IMR-90 (cell line): ENCODE measurements at regions not wholly inside any gene's neighbourhood (a gene's known extent, or its start where the extent isn't known, plus 50 kb on each side); places are given as distances from the start of the nearest gene placed in this dataset.
A peak's percentile ranks its signal among the peaks of the same experiment; 100 is the strongest.

Experiments
- ATAC-seq: fragments of 200-7000 bp; cut with Tn5 transposase; 2 replicates; pipeline ENCODE4 v1.9.1; 2020; ENCODE audit warnings: low read depth, mild to moderate bottlenecking, moderate library complexity
- BruUV-seq: library from RNA; stranded (reverse); fragments of 400-500 nt; replicated peaks from 2 replicates; lab custom pipeline; 2021; lab: Mats Ljungman, UMichigan
- CTCF ChIA-PET: fragments of 300-600 bp; formaldehyde crosslinking; extraction: SDS; loops from one replicate; lab custom pipeline; 2021; ENCODE audit warnings: antibody characterized with exemption; lab: Yijun Ruan, JAX
- POLR2A ChIA-PET: fragments of 300-600 bp; sonication (Branson Sonifier 250); formaldehyde crosslinking; loops from one replicate; lab custom pipeline; 2022; ENCODE audit warnings: antibody characterized with exemption; ENCODE audit not compliant: unreplicated experiment; lab: Charles Lee
- DNase-seq: peaks from one replicate; pipeline ENCODE4 v3.0.0; 2013
- H2AFZ ChIP-seq: replicated peaks from 2 replicates; pipeline ENCODE3; 2013; ENCODE audit warnings: low read length, mild to moderate bottlenecking; ENCODE audit not compliant: poor library complexity
- H2AK5ac ChIP-seq: 2 replicates; pipeline ENCODE4 v1.6.1; 2013; ENCODE audit warnings: low read depth, low read length, inconsistent platforms
- H2AK9ac ChIP-seq: replicated peaks from 2 replicates; pipeline ENCODE3; 2013; ENCODE audit warnings: mild to moderate bottlenecking, low read depth, low read length, moderate library complexity; ENCODE audit not compliant: poor library complexity
- H2BK120ac ChIP-seq: 2 replicates; pipeline ENCODE4 v1.6.1; 2013; ENCODE audit warnings: low read depth, low read length, inconsistent platforms
- H2BK15ac ChIP-seq: 3 replicates; pipeline ENCODE4 v1.6.1; 2013; ENCODE audit warnings: low read depth, low read length, inconsistent platforms
- H2BK20ac ChIP-seq: 2 replicates; pipeline ENCODE4 v1.6.1; 2013; ENCODE audit warnings: low read depth, mild to moderate bottlenecking, inconsistent platforms, low read length, moderate library complexity
- H2BK5ac ChIP-seq: 2 replicates; pipeline ENCODE4 v1.6.1; 2013; ENCODE audit warnings: mild to moderate bottlenecking, low read depth, low read length, inconsistent platforms; ENCODE audit not compliant: poor library complexity, severe bottlenecking
- H3K14ac ChIP-seq: replicated peaks from 2 replicates; pipeline ENCODE4 v1.6.1; 2013; ENCODE audit warnings: low read depth, low read length, inconsistent platforms
- H3K18ac ChIP-seq: 2 replicates; pipeline ENCODE4 v1.6.1; 2013; ENCODE audit warnings: low read depth, low read length, control low read depth
- H3K23ac ChIP-seq: 2 replicates; pipeline ENCODE4 v1.6.1; 2013; ENCODE audit warnings: low read depth, low read length, inconsistent platforms
- H3K27ac ChIP-seq: 2 replicates; pipeline ENCODE4 v1.5.1; 2013; ENCODE audit warnings: mild to moderate bottlenecking, control low read depth, low read length; ENCODE audit not compliant: insufficient read depth
- H3K27me3 ChIP-seq: 2 replicates; pipeline ENCODE4 v1.6.1; 2013; ENCODE audit warnings: low read length; ENCODE audit not compliant: control insufficient read depth, insufficient read depth
- H3K36me3 ChIP-seq: 2 replicates; pipeline ENCODE4 v1.6.1; 2013; ENCODE audit warnings: low read length, mixed read lengths; ENCODE audit not compliant: control insufficient read depth, insufficient read depth
- H3K4ac ChIP-seq: 2 replicates; pipeline ENCODE4 v1.6.1; 2013; ENCODE audit warnings: low read depth, low read length, inconsistent platforms
- H3K4me1 ChIP-seq: 2 replicates; pipeline ENCODE4 v1.6.1; 2013; ENCODE audit warnings: low read length, mixed read lengths; ENCODE audit not compliant: control insufficient read depth, insufficient read depth
- H3K4me2 ChIP-seq: 2 replicates; pipeline ENCODE4 v1.6.1; 2013; ENCODE audit warnings: low read depth, mild to moderate bottlenecking, control low read depth, low read length, moderate library complexity
- H3K4me3 ChIP-seq: 2 replicates; pipeline ENCODE4 v1.5.1; 2013; ENCODE audit warnings: low read depth, mild to moderate bottlenecking, control low read depth, low read length, moderate library complexity; ENCODE audit not compliant: insufficient read depth
- H3K56ac ChIP-seq: 2 replicates; pipeline ENCODE4 v1.6.1; 2013; ENCODE audit warnings: low read length, inconsistent platforms; ENCODE audit not compliant: insufficient read depth; ENCODE audit errors: extremely low read depth
- H3K79me1 ChIP-seq, 2 experiments: 2 replicates each; pipeline ENCODE4 v1.6.1; 2013; ENCODE audit warnings: low read length in 2 of 2, inconsistent platforms in 1 of 2, low read depth in 1 of 2
- H3K9ac ChIP-seq: 2 replicates; pipeline ENCODE4 v1.6.1; 2013; ENCODE audit warnings: low read depth, low read length, control low read depth
- H3K9me1 ChIP-seq: 2 replicates; pipeline ENCODE4 v1.6.1; 2013; ENCODE audit warnings: low read length, inconsistent platforms; ENCODE audit not compliant: insufficient read depth
- H3K9me3 ChIP-seq: 2 replicates; pipeline ENCODE4 v1.6.1; 2013; ENCODE audit warnings: low read length; ENCODE audit not compliant: control insufficient read depth, insufficient read depth
- H4K20me1 ChIP-seq: 2 replicates; pipeline ENCODE4 v1.6.1; 2013; ENCODE audit warnings: low read length, inconsistent platforms; ENCODE audit not compliant: insufficient read depth
- H4K5ac ChIP-seq: 2 replicates; pipeline ENCODE4 v1.6.1; 2013; ENCODE audit warnings: mild to moderate bottlenecking, low read depth, low read length, control low read depth
- H4K8ac ChIP-seq, 2 experiments: 2 replicates each; pipeline ENCODE4 v1.6.1; 2013; ENCODE audit warnings: low read depth in 2 of 2, low read length in 2 of 2, control low read depth in 1 of 2, inconsistent platforms in 1 of 2
- H4K91ac ChIP-seq: 2 replicates; pipeline ENCODE4 v1.6.1; 2013; ENCODE audit warnings: low read depth, low read length, inconsistent platforms; ENCODE audit not compliant: insufficient read depth
- CHD1 ChIP-seq: IDR thresholded peaks from 2 replicates; pipeline ENCODE4 v1.6.1; 2012; ENCODE audit warnings: low read depth, low read length, improper control_type of control experiment
- FOS ChIP-seq: fragments of 150-350 bp; IDR thresholded peaks from 2 replicates; pipeline ENCODE4 v1.6.1; 2016; ENCODE audit warnings: low read depth, low read length
- MAZ ChIP-seq: IDR thresholded peaks from 2 replicates; pipeline ENCODE4 v1.6.1; 2012; ENCODE audit warnings: low read depth, mild to moderate bottlenecking, low read length, improper control_type of control experiment, moderate library complexity, borderline replicate concordance
- RAD21 ChIP-seq: IDR thresholded peaks from 2 replicates; pipeline ENCODE4 v1.6.1; 2012; ENCODE audit warnings: low read length, improper control_type of control experiment
- RCOR1 ChIP-seq: IDR thresholded peaks from 2 replicates; pipeline ENCODE4 v1.6.1; 2012; ENCODE audit warnings: mild to moderate bottlenecking, low read length, improper control_type of control experiment; ENCODE audit not compliant: insufficient replicate concordance
- SMC3 ChIP-seq: fragments of 150-350 bp; IDR thresholded peaks from 2 replicates; pipeline ENCODE4 v1.6.1; 2016; ENCODE audit warnings: low read depth, mild to moderate bottlenecking, antibody characterized with exemption, low read length, moderate library complexity
- WGBS, 2 experiments: methylation state at CpG; one replicate each; pipeline versions ENCODE4 v1.1.5 to v1.1.7; 2013; ENCODE audit warnings: missing lambda C conversion rate in 2 of 2; ENCODE audit not compliant: insufficient read length in 1 of 2; ENCODE audit errors: extremely low coverage in 2 of 2; 5-methylcytosine and 5-hydroxymethylcytosine counted together
- dilution Hi-C: fragments of 300-500 bp; cut with HindIII; formaldehyde crosslinking; loops from one replicate; pipeline ENCODE4 v1.14.3; 2018; ENCODE audit warnings: low sequenced_read_pairs; ENCODE audit not compliant: unreplicated experiment
- in situ Hi-C: fragments of 300-500 bp; cut with MboI; formaldehyde crosslinking; loops from 3 replicates; pipeline ENCODE4 v1.14.3; 2019; ENCODE audit warnings: low sequenced_read_pairs, inconsistent platforms, mixed read lengths
- intact Hi-C: fragments of 100-400 bp; cut with micrococcal nuclease; formaldehyde crosslinking; loops from 2 replicates; pipeline ENCODE4 v1.10.0; 2022
- TF ChIP-seq, protein P1 (sequence below): conservative IDR thresholded peaks from 2 replicates; pipeline ENCODE4 v1.5.1; 2012; ENCODE audit warnings: mild to moderate bottlenecking, low read depth, low read length, improper control_type of control experiment

DNA sequence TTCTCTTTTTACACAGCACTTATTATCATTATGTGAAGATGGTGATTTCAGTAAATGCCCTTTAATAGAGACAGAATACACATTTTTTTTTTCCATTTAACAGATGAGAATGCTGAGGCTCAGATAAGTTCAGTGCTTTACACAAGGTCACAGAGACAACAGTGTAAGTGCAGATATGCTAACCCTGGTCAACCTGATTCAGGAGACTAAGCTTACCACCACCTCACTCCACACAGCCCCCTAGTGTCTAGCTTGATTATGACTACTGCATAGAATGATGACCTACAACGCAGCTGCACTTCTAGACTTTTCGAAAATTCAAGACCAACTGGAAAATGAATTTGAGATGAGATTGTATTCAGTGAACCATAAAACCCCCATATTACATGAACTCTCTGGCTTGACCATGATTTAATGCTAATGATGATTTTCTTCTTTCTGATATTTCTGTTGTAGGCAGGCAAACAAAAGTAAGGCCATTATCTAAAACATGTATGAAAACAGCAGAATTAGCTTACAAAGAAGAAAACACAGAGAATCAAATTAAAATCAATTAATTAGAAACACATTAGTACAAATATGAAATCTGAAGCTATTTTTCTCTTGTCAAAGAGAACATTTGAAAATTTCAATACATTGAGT lies 212.1 kb upstream of the PHACTR1 start:
- H3K4me1 ChIP-seq: no peaks in the 10 kb centered on the region
- H2AK9ac ChIP-seq: no peak overlapping the region
- BruUV-seq: no TSS peak
- no peaks in the 10 kb centered on the region for H3K27me3 ChIP-seq
- no peak overlapping the region for H3K4ac ChIP-seq
- H2BK5ac ChIP-seq: no peak overlapping the region
- no peak overlapping the region for H3K4me2 ChIP-seq
- H3K27ac ChIP-seq: no peak overlapping the region
- WGBS, 2 experiments: no CpG with 5 or more reads among the region's 2 CpGs
- no peak overlapping the region for H3K14ac ChIP-seq
- no peak overlapping the region for H3K9ac ChIP-seq
- no peak overlapping the region for H3K18ac ChIP-seq
- H4K91ac ChIP-seq: no peak overlapping the region
- no peak overlapping the region for H3K23ac ChIP-seq
- H3K9me3 ChIP-seq: no peaks in the 10 kb centered on the region
- H4K20me1 ChIP-seq: no peaks in the 10 kb centered on the region
- H4K8ac ChIP-seq: no peak overlapping the region
- no peak overlapping the region for H3K4me3 ChIP-seq
- ATAC-seq (peak; percentile 44; the same call in 1 of the 2 replicates), DNase-seq (peak; percentile 14)
- H3K79me1 ChIP-seq: no peaks in the 10 kb centered on the region
- no peaks in the 10 kb centered on the region for H3K36me3 ChIP-seq
- in situ Hi-C loops (no loop called here), intact Hi-C loops (loop anchor here (10.0 kb wide), 1 partner anchor 210 kb away; the partner anchor contains the start of gene EDN1), dilution Hi-C loops (no loop called here)
- TF ChIP-seq CHD1: no peak
- TF ChIP-seq, protein P1, sequence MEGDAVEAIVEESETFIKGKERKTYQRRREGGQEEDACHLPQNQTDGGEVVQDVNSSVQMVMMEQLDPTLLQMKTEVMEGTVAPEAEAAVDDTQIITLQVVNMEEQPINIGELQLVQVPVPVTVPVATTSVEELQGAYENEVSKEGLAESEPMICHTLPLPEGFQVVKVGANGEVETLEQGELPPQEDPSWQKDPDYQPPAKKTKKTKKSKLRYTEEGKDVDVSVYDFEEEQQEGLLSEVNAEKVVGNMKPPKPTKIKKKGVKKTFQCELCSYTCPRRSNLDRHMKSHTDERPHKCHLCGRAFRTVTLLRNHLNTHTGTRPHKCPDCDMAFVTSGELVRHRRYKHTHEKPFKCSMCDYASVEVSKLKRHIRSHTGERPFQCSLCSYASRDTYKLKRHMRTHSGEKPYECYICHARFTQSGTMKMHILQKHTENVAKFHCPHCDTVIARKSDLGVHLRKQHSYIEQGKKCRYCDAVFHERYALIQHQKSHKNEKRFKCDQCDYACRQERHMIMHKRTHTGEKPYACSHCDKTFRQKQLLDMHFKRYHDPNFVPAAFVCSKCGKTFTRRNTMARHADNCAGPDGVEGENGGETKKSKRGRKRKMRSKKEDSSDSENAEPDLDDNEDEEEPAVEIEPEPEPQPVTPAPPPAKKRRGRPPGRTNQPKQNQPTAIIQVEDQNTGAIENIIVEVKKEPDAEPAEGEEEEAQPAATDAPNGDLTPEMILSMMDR: peak; percentile 35
- TF ChIP-seq RAD21: peak; percentile 46; the same call in 1 of the 2 replicates
- no peak for TF ChIP-seq MAZ
- TF ChIP-seq SMC3: peak; percentile 29; the same call in 1 of the 2 replicates
- no peak for TF ChIP-seq FOS
- no peak for TF ChIP-seq RCOR1
- no peak overlapping the region for H2AK5ac ChIP-seq
- ChIA-PET CTCF (interaction anchor here (0.7 to 0.9 kb wide), 2 partner anchors 10 to 12 kb away, joined by 3 read pairs; no protein-coding TSS in a partner anchor), POLR2A (no interaction called here)
- H3K9me1 ChIP-seq: no peaks in the 10 kb centered on the region
- no peak overlapping the region for H2AFZ ChIP-seq
- no peak overlapping the region for H2BK20ac ChIP-seq
- H3K56ac ChIP-seq: no peak overlapping the region
- H2BK120ac ChIP-seq: no peak overlapping the region
- H2BK15ac ChIP-seq: no peak overlapping the region
- H4K5ac ChIP-seq: no peak overlapping the region
